Tibial artery (tissue), 4 donors: ENCODE measurements at regions not wholly inside any gene's neighbourhood (a gene's known extent, or its start where the extent isn't known, plus 50 kb on each side); places are given as distances from the start of the nearest gene placed in this dataset.

ENCODE experiments used
- DNase-seq, 2 donors: peaks; one replicate each; pipeline ENCODE4 v3.0.0-alpha.2; 2019
- H3K27ac ChIP-seq, 2 donors: fragments of 200-600 bp; sonication (generic) in 1 of 2; 1 replicate in 1 of 2; 2 replicates in 1 of 2; pipeline ENCODE4 v1.5.1; 2018 to 2019; ENCODE audit warnings: mild to moderate bottlenecking in 1 of 2
- H3K27me3 ChIP-seq, 2 donors: fragments of 200-600 bp; sonication (generic) in 1 of 2; one replicate each; pipeline versions ENCODE4 v1.5.1 to v1.6.0; 2016 to 2019
- H3K36me3 ChIP-seq, 3 donors: fragments of 200-600 bp; sonication (generic) in 2 of 3; one replicate each; pipeline ENCODE4 v1.5.1; 2016 to 2019; ENCODE audit warnings: mild to moderate bottlenecking in 2 of 3
- H3K4me1 ChIP-seq, 4 donors: fragments of 200-600 bp; sonication (generic) in 2 of 4; 1 replicate in 3 of 4; 2 replicates in 1 of 4; pipeline ENCODE4 v1.5.1; 2016 to 2019
- H3K4me3 ChIP-seq, 2 donors: fragments of 200-600 bp; sonication (generic) in 1 of 2; 1 replicate in 1 of 2; 2 replicates in 1 of 2; pipeline ENCODE4 v1.5.1; 2018 to 2019; ENCODE audit warnings: mild to moderate bottlenecking in 2 of 2
- H3K9me3 ChIP-seq, 3 donors: fragments of 200-600 bp; sonication (generic) in 1 of 3; one replicate each; pipeline ENCODE4 v1.5.1; 2016 to 2019
- CTCF ChIP-seq, 2 experiments: fragments of 200-600 bp in 1 of 2; fragments of 450-650 bp in 1 of 2; IDR thresholded peaks; one replicate each; pipeline ENCODE4 v1.5.1; 2017 to 2019; ENCODE audit warnings: antibody characterized with exemption in 2 of 2, mild to moderate bottlenecking in 1 of 2, moderate library complexity in 1 of 2
- intact Hi-C: fragments of 100-400 bp; cut with DNase I; formaldehyde crosslinking; loops from one replicate; pipeline ENCODE4 v1.15.0; 2023; ENCODE audit warnings: low total_unique reads

GRCh38 chr9:81474792-81475191 lies 214.6 kb downstream of the TLE1 start:
- H3K27ac ChIP-seq: no peak overlapping the region
- H3K27me3 ChIP-seq: no peaks in the 10 kb centered on the region
- H3K36me3 ChIP-seq: no peaks in the 10 kb centered on the region
- no peaks in the 10 kb centered on the region for H3K9me3 ChIP-seq
- DNase-seq: no peak
- H3K4me3 ChIP-seq: no peak overlapping the region
- intact Hi-C loops: no loop called here
- no peaks in the 10 kb centered on the region for H3K4me1 ChIP-seq
- no peak for TF ChIP-seq CTCF (IDR thresholded peaks at IDR 0.05)

DNA sequence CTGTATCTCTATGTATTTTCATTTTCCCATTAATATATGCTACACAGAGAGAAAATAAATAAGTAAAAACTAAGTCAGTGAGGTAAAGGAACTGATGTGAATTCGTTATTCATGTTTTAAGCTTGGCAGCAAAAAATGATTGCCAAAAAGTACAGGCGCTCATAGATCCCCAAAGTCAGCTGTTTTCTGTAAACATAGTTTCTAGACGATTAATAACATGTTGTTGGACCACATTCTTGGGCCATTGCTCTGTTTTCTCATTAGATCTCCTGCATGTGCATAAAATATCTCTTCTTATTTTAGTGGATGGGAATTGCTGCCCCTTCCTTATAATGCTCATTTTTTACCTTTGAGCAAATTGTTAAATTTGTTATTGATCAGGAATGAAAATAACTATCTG lies 215.2 kb downstream of the TLE1 start:
- DNase-seq: no peak
- Histone ChIP-seq H3K9me3 (no peaks in the 10 kb centered on the region), H3K4me3 (no peak overlapping the region), H3K27me3 (no peaks in the 10 kb centered on the region), H3K27ac (no peak overlapping the region), H3K4me1 (no peaks in the 10 kb centered on the region), H3K36me3 (no peaks in the 10 kb centered on the region)
- no peak for TF ChIP-seq CTCF (IDR thresholded peaks at IDR 0.05)
- intact Hi-C loops: no loop called here

DNA sequence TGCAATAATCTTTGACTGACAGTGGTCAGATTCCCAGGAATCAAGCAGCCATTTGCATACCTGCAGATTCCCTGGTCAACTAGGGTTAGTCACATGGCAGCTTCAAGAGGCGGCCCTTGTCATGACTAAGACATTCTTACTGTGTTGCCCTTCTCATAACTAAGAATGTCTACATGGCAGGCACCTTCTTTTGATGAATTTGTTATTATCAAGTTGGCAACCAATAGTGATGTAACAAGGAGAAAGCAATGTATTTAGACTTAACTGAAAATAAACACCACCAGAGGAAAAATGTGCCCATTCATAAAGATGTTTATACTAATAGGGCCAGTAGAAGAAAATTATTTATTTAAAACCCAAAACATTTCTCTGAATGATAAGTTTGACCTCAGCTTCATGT lies 215.6 kb downstream of the TLE1 start:
- H3K9me3 ChIP-seq: no peaks in the 10 kb centered on the region
- H3K27me3 ChIP-seq: no peaks in the 10 kb centered on the region
- no peak for DNase-seq
- H3K36me3 ChIP-seq: no peaks in the 10 kb centered on the region
- no peak for TF ChIP-seq CTCF (IDR thresholded peaks at IDR 0.05)
- H3K27ac ChIP-seq: no peak overlapping the region
- intact Hi-C loops: no loop called here
- H3K4me1 ChIP-seq: no peaks in the 10 kb centered on the region
- H3K4me3 ChIP-seq: no peak overlapping the region

- Histone ChIP-seq H3K36me3 (no peaks in the 10 kb centered on the region), H3K4me3 (no peak overlapping the region), H3K9me3 (no peaks in the 10 kb centered on the region), H3K27ac (no peak overlapping the region), H3K27me3 (no peaks in the 10 kb centered on the region), H3K4me1 (no peaks in the 10 kb centered on the region)
- TF ChIP-seq CTCF (IDR thresholded peaks at IDR 0.05): no peak
- DNase-seq: no peak
- intact Hi-C loops: no loop called here
Observed at GRCh38 chr9:81473206-81473605, 216.1 kb downstream of the TLE1 start.

DNA sequence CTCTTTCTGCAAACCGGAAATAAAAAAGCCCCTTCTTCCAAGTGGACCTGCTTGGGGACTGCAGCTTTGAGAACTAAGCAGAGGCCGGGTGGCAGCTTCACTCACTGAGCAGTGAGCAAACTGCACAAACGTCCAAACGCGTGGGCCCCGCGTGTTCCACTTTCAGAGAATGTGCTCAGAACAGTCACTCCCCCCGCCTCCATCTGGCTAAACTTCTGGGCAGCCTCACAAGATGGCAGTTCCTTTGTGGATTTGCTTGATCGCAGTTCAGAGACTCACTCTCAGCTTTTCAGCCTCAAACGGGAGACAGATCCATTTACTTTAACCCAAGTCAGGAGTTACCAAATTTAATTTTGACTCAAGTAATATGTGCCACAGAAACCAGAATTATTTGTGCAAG lies 216.6 kb downstream of the TLE1 start:
- Histone ChIP-seq H3K4me1 (no peaks in the 10 kb centered on the region), H3K9me3 (no peaks in the 10 kb centered on the region), H3K27ac (no peak overlapping the region), H3K4me3 (no peak overlapping the region), H3K27me3 (no peaks in the 10 kb centered on the region), H3K36me3 (no peaks in the 10 kb centered on the region)
- intact Hi-C loops: no loop called here
- TF ChIP-seq CTCF (IDR thresholded peaks at IDR 0.05): no peak
- no peak for DNase-seq

GRCh38 chr9:81470864-81471263 lies 218.5 kb downstream of the TLE1 start:
- no peak overlapping the region for H3K4me3 ChIP-seq
- no peaks in the 10 kb centered on the region for H3K27me3 ChIP-seq
- TF ChIP-seq CTCF (IDR thresholded peaks at IDR 0.05): no peak
- intact Hi-C loops: no loop called here
- no peaks in the 10 kb centered on the region for H3K9me3 ChIP-seq
- H3K4me1 ChIP-seq: no peaks in the 10 kb centered on the region
- DNase-seq: no peak
- no peaks in the 10 kb centered on the region for H3K36me3 ChIP-seq
- no peak overlapping the region for H3K27ac ChIP-seq
